ENCODE measurements at regions not wholly inside any gene's neighbourhood (a gene's known extent, or its start where the extent isn't known, plus 50 kb on each side); places are given as distances from the start of the nearest gene placed in this dataset.

DNA sequence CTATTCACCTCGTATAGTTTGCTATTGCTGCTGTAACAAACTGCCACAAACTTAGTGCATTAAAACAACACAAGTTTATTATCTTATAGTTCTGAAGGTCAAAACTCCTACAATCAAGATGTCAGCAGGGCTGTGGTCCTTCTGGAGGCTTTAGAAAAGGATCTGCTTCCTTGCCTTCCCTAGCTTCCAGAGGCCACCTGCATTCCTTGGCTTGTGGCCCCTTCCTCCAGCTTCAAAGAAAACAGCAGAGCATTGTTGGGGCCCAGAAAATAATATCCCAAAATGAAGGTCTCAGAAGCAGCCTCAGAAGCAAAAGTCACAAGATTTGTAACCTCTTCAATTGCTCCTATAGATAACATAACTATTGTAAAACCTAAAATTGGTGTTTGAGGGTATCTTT lies 100.6 kb downstream of the HNRNPLL start:
- TF ChIP-seq, protein P1, sequence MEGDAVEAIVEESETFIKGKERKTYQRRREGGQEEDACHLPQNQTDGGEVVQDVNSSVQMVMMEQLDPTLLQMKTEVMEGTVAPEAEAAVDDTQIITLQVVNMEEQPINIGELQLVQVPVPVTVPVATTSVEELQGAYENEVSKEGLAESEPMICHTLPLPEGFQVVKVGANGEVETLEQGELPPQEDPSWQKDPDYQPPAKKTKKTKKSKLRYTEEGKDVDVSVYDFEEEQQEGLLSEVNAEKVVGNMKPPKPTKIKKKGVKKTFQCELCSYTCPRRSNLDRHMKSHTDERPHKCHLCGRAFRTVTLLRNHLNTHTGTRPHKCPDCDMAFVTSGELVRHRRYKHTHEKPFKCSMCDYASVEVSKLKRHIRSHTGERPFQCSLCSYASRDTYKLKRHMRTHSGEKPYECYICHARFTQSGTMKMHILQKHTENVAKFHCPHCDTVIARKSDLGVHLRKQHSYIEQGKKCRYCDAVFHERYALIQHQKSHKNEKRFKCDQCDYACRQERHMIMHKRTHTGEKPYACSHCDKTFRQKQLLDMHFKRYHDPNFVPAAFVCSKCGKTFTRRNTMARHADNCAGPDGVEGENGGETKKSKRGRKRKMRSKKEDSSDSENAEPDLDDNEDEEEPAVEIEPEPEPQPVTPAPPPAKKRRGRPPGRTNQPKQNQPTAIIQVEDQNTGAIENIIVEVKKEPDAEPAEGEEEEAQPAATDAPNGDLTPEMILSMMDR (IDR thresholded peaks at IDR 0.05; ENCODE audit: insufficient read depth, low read depth, low read length, missing control alignments), result no peak
- no peak overlapping the region for H3K4me3 ChIP-seq (ENCODE audit: low read depth, low read length)
- DNase-seq (ENCODE audit: low read depth), result no peak

- DNase-seq (ENCODE audit: low read depth), result no peak
- no peak overlapping the region for H3K4me3 ChIP-seq (ENCODE audit: low read depth, low read length)
- TF ChIP-seq, protein P1 (IDR thresholded peaks at IDR 0.05; ENCODE audit: insufficient read depth, low read depth, low read length, missing control alignments), result no peak
Measured at GRCh38 chr2:38500283-38500634, 102.5 kb downstream of the HNRNPLL start.

DNA sequence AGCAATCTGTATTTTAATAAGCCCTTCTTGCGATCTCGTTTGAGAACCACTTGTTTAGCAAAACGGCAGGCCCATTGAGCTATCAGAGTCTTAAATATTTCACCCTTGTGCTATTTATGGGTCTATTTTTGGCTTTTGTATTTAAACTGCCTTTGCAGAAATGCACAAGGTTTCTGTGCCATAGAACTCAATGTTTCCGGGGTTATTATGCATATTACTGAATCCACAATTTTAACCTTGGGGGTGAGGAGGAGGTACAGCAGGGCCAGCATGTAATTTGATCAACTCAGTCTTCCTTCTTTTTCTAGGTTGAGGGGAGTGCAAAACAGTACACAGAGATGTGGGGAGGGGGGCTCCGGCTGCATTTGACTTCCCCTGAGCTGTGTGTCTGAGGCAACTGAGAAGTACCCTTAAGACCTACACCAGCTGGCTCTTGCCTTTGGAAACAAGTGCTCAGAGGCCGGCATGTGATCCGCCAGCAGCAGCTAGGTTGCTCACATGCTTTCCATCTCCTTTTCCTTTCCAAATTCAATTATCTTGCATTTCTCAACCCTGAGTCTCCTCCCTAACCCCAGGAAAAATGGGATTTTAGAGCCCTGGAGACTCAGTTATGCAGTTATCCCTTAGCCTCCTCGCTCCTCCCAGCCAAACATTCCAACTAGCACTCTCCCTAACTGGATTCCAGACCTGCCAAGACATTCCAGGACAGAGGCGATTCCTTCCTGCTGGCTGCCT lies 103.0 kb downstream of the HNRNPLL start:
- TF ChIP-seq, protein P1 (IDR thresholded peaks at IDR 0.05; ENCODE audit: insufficient read depth, low read depth, low read length, missing control alignments), result no peak
- DNase-seq (ENCODE audit: low read depth), result no peak
- H3K4me3 ChIP-seq (ENCODE audit: low read depth, low read length), result no peak overlapping the region

- DNase-seq (ENCODE audit: low read depth), result peak; percentile 78
- H3K4me3 ChIP-seq (ENCODE audit: low read depth, low read length), result no peak overlapping the region
- TF ChIP-seq, protein P1 (IDR thresholded peaks at IDR 0.05; ENCODE audit: insufficient read depth, low read depth, low read length, missing control alignments), result no peak
Measured at GRCh38 chr2:38498045-38498481, 104.7 kb downstream of the HNRNPLL start.

GRCh38 chr2:38497670-38498037 lies 105.1 kb downstream of the HNRNPLL start:
- no peak overlapping the region for H3K4me3 ChIP-seq (ENCODE audit: low read depth, low read length)
- no peak for DNase-seq (ENCODE audit: low read depth)
- TF ChIP-seq, protein P1 (IDR thresholded peaks at IDR 0.05; ENCODE audit: insufficient read depth, low read depth, low read length, missing control alignments), result no peak

DNA sequence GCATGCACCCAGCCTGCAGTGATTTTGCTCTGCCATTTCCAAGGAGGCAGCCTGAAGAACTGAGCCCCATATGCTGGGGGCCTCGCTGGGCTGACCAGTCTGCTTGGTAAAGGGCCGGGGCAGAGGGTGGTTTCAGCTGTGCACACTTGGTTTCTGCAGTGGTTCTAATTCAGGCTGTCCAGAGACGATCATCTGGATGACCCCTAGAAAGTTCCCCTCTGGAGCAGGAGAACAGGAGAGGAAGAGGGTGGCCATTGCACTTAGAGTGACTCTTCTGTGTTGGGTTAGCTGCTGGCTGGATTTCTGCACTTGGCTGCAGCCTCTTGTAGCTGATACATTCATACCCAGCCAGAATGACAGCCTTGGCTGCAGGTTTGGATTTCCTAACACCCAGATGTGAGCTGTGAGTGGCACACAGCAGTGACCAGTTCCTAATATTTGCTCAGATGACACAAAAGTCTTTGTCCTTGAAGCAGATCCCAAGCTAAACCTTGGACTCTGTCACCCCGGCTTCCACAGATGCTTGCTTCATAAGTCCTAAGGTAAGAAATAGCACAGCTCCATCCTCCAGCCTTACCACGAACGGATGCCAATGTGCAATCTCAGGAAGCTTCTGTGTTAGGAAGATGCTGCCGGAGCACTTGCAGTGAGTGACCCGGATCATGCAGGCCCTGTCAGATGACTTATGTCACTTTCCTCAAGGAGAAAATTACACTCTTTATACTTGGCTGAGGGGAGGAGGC lies 105.6 kb downstream of the HNRNPLL start:
- TF ChIP-seq, protein P1 (IDR thresholded peaks at IDR 0.05; ENCODE audit: insufficient read depth, low read depth, low read length, missing control alignments), result no peak
- no peak for DNase-seq (ENCODE audit: low read depth)
- H3K4me3 ChIP-seq (ENCODE audit: low read depth, low read length), result no peak overlapping the region
